GM21825 (cell line): ENCODE measurements at regions not wholly inside any gene's neighbourhood (a gene's known extent, or its start where the extent isn't known, plus 50 kb on each side); places are given as distances from the start of the nearest gene placed in this dataset.

Experiments
- ATAC-seq: cut with Tn5 transposase; IDR thresholded peaks from one replicate; pipeline ENCODE4 v1.9.1; 2021; ENCODE audit warnings: mild to moderate bottlenecking, moderate library complexity; ENCODE audit not compliant: unreplicated experiment

DNA sequence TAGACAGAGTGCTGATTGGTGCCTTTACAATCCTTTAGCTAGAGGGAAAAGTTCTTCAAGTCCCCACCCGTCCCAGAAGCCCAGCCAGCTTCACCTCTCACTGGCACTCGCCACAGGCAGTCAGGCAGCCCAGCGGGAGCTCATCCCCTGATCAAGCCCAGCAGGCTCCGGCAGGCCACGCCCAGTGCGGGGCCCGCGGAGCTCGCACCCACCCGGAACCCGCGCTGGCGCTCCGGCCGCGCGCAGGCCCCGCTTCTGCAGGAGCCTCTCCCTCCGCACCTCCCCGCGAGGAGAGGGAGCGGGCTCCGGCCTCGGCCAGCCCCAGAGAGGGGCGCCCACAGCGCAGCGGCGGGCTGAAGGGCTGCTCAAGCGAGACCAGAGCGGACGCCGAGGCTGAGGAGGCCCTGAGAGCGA, 202.4 kb upstream of the PDGFD start:
- no peak for ATAC-seq

GRCh38 chr11:104365676-104366075, 201.7 kb upstream of the PDGFD start:
- ATAC-seq, result no peak

GRCh38 chr11:104361975-104362374, 198.0 kb upstream of the PDGFD start:
- no peak for ATAC-seq

- no peak for ATAC-seq
Measured at GRCh38 chr11:104352036-104352435, 188.1 kb upstream of the PDGFD start.

- no peak for ATAC-seq
Measured at GRCh38 chr11:104343578-104343977, 179.6 kb upstream of the PDGFD start.

GRCh38 chr11:104340590-104340989, 176.6 kb upstream of the PDGFD start:
- no peak for ATAC-seq

DNA sequence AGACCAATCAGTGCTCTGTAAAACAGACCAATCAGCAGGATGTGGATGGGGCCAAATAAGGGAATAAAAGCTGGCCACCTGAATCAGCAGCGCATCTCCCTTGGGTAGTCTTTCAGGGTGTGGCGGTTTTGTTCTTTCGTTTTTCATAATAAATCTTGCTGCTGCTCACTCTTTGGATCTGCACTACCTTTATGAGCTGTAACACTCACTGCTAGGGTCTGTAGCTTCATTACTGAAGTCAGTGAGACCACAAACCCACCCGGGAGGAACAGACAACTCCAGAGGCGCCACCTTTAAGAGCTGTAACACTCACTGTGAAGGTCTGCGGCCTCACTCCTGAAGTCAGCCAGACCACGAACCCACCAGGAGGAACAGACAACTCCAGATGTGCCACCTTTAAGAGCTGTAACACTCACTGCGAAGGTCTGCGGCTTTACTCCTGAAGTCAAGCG, 175.5 kb upstream of the PDGFD start:
- ATAC-seq, result no peak

DNA sequence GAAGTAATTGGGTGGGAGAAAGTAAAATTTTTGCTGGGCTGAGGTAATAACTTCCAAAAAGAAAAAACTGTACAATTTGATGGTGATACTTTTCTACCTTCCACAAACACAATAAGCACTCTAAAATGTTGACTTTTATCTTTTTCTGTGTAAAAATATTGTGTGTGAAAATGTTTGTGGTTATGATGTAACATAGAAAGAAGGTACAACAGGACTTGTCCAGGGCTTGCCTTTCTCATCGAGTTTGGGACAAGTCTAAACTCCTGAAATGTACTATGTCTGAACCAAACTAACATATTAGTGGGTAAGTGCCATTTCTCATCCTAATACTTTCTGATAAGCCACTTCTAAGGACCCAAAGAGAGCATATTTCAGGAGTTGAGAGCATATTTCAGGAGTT, 174.2 kb upstream of the PDGFD start:
- no peak for ATAC-seq

DNA sequence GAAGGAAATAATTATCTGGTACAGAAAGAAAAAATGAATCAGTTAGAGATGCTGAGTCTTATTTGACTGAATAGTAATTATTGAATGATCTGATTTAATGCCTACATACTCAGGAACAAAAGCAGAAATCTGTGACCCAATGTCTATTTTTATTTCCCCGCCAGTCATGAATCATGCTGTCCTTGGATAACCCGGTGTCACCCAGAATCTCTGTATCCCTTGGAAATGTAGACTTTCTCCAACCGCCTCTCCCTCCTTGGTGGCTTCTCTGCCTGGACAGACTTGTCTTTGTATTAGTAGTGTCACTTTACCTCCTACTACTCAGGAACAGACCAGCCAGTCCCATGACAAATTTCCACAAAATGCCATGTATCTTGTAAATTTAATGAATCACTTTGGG, 173.3 kb upstream of the PDGFD start:
- no peak for ATAC-seq

DNA sequence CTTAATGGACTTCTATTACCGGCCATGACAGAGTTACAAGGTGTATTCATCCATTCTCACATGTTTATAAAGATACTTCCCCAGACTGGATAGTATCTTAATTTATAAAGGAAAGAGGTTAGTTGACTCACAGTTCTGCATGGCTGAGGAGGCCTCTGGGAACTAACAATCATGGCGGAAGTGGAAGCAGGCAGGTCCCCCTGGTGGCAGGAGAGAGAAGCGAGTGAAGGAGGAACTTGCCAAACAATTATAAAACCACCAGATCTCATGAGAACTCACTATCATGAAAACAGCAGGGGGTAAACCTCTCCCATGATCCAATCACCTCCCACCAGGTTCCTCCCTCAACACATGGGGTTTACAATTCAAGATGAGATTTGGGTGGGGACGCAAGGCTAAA, 170.0 kb upstream of the PDGFD start:
- ATAC-seq, result no peak

DNA sequence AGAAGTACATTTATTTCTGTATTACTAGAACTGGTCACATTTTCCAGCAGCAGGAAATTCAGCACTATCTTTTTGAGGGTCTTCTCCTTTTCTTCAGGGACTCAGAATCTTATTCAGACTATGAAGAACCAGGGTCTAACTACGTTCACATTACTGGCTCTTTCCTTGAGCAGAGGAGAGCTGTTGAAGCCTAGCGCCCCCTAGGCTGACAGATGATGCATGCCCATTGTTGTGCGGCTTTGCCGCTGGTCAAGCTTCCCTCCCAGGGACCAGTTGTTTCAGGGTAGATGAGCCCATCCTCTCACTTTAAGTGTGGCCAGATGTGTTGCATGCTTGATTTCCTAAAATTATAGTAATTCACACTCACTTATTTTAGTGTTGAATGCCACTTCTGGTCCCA, 168.2 kb upstream of the PDGFD start:
- no peak for ATAC-seq

DNA sequence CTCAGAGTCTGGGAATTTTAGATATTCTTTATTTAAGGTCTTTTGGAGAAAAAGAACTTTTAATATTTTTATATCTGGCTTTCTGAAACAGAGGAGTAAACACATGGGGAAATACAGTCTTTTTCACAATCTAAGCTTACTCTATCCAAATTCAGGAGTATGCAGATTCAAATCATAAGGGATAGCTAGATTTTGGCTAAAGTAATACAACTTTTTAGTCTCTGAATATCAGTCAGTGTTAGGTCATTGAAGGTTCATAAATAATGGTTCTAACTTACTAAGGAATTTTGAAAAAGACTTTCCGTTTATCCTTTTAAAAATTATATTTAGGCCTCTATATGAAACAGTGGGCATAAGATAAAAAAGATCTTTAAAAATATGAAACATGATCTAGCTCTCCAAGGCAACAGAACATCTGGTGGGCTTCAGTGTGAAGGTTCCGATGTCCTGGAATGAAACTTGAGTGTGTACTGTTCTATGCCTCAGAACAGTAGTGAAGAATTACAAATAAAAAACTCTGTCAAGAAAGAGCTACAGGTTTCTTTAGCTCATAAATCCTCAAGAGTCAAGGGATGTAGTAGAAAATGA, 165.2 kb upstream of the PDGFD start:
- no peak for ATAC-seq

DNA sequence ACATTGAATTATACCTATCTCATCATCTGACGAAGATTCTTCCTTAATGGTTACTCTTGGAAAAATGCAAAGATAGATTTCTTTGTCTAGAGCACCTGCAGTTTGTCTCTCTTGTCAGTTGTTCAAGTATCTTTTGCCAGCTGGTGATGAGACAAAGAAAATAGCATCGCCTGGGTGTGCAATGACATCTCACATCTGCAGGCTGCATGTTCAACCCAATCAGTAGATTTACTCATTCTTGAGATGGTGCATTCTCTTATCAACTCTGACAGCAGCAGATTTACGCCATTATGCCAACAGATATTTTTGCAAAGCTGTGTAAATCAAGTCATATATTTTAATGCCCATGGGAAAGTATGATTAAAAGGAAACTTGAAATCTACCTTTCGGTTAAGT, 164.6 kb upstream of the PDGFD start:
- no peak for ATAC-seq

DNA sequence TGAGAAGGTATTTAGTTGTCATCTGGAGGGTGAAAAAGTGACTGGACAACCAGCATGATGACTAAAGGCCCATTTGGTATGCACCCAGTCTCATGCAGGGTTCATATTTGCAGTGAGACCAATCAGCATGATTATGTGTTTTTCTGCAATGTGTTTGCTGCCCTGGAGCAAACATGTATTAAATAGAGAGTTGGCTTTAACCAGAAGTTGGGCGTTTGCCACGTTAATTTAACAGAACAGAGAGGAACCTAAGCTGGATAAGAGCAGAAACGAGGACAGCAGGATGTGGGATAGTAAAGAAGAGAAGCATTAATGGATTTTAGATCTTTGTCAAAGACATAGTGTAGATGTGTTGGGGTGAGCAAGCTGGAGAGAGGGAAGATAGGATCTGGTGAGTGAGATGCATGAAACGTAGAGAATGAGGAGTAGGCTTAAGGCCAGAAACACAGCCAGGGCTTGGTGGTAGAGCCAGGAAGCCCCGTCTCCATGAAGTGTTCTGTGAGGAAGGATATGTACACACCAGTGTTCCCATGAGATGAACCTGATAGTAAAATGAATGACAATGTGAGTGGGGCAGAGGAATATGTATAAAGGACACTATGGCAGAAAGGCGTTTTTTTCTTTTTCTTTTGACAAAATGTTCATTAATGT, 164.0 kb upstream of the PDGFD start:
- no peak for ATAC-seq

DNA sequence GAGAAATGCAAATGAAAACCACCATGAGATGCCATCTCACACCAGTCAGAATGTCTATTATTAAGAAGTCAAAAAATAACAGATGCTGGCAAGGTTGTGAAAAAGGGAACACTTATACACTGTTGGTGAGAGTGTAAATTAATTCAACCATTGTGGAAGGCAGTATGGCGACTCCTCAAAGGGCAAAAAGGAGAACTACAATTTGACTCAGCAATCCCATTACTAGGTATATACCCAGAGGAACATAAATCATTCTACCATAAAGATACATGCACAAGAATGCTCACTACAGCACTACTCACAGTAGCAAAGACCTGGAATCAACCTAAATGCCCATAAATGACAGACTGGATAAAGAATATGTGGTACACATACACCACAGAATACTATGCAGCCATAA, 161.1 kb upstream of the PDGFD start:
- ATAC-seq, result no peak

DNA sequence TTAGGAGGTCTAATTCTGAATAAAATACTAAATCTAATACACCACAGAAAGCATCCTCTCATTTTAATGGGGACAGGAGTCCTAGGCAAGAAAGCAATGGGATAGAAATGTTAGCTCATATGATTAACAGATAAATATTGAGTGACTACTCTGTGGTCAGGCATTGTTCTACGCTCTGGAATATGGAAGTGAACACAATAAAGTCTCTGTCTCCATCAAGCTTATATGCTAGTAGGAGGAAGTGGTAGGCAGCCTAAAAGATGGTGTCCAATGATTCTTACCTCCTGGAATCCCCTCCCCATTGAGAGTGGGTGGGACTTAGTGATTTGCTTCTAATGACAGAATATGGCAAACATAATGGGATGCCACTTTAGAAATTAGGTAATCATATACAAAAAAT, 160.3 kb upstream of the PDGFD start:
- no peak for ATAC-seq

GRCh38 chr11:104323841-104324240, 159.9 kb upstream of the PDGFD start:
- no peak for ATAC-seq

- ATAC-seq, result no peak
Measured at GRCh38 chr11:104322696-104323095, 158.7 kb upstream of the PDGFD start.

GRCh38 chr11:104320956-104321355, 157.0 kb upstream of the PDGFD start:
- no peak for ATAC-seq

DNA sequence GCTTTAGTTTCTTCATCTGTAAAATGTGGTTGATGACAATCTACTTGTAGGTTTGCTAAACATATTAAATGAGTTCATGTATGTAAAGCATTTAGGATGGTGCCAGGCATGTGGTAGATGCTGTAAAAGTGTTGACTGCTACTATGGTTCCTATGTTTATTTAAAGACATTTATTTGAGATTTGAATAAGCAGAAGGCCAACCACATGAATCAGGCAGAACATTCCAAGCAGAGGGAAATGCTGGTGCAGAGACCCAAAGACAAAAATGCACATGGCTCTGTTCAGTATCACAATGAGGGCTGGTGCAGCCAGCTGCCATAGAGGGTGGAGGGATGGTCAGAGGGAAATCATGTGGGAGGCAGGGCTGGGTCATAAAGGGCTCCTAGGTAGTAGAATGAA, 156.2 kb upstream of the PDGFD start:
- ATAC-seq, result no peak

- ATAC-seq, result no peak
Measured at GRCh38 chr11:104319396-104319795, 155.4 kb upstream of the PDGFD start.

DNA sequence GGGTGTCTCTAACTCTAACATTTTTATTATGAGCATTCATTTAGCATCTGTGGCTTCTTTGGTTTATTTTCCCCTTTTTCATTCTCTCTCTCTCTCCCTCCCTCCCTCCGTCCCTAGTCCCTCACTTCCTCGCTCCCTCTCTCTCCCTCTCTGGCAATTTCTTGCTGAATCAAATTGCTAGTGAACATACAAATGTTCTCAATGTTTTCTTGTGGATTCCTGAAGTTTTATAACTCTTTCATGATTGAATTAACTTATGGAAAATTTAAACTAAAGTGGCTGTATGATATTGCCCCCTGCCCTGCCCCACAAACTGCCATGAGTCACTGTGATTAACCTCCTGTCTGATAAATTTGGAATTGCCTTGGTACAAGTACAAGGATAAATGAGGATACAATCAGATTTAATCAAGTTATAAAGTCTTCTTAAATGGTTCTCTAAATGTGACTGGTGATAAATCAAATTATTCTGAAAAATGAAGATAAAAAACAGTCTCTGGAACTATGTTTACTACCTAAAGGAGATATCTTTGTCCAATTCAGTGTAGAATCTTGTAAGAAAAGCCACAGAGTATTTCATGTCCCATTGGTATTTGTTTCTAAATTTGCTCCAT, 143.0 kb upstream of the PDGFD start:
- ATAC-seq, result no peak

GRCh38 chr11:104301776-104302175, 137.8 kb upstream of the PDGFD start:
- ATAC-seq, result no peak
